Kidney tubule cell (primary cell): ENCODE measurements at regions not wholly inside any gene's neighbourhood (a gene's known extent, or its start where the extent isn't known, plus 50 kb on each side); places are given as distances from the start of the nearest gene placed in this dataset.

Source experiments
- DNase-seq: peaks from one replicate; pipeline ENCODE4 v3.0.0-alpha.2; 2018; ENCODE audit warnings: low spot score

DNA sequence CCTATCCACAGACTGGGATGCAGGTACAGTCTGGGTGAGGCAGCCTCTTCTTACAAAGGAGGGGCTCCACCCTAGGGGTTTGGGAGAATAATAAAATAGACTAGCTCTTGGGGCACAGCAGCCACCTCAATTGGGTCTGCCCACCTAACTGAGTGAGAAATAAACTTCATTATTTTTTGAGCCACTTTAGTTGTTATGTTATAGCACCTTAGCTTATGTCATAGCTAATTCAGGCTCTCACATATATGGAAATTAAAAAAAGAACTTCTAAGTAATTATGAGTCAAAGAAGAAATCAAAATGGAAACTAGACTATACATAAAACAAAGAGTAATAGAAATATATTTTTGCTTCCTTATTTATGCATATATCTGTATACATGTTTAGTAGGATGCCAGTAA, 318.5 kb upstream of the B3GALT2 start:
- no peak for DNase-seq

DNA sequence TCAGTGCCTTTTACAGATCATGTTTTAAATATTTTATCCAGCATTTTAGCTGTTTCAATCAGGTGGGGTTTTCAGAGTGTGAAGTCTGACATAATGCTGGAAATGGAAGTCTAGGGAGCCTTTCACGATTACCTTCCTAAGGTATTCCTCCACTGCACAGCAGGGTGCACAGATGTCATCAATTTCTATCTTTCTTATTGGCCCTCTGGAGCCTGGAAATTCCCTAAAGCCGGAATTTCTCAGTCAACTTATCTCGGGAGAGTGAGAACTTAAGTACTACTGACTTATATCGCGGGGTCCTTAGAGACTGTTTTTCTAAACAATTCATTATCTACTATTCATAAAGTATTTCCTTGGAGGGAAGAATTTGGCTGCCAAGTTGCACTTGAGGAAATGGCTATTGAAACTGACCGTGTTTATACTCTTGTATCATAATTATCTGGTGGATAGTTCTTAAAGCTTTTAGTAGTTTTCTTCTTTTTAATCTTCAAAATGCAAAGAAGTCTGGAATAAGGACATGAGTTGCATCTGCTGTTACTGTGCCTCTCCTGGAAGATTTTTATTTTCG, 311.8 kb upstream of the B3GALT2 start:
- DNase-seq, result no peak

DNA sequence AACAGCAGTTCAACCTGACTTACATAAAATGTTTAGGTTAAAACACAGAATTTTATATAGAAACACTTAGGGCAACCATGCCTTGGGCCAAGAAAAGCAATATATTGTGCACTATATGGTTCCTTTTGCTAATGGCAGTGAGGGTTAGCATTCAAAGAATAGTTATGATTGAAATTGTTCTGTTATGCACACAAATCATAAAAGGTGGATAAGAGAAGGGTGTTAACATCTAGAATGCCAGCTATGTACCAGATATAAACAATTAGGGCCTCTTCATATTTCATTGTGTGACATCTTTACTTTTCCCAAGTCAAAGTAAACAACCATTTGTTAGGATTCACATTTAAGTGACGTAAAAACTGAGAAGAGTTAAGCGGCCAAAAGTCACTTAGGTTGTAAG, 308.0 kb upstream of the B3GALT2 start:
- no peak for DNase-seq

DNA sequence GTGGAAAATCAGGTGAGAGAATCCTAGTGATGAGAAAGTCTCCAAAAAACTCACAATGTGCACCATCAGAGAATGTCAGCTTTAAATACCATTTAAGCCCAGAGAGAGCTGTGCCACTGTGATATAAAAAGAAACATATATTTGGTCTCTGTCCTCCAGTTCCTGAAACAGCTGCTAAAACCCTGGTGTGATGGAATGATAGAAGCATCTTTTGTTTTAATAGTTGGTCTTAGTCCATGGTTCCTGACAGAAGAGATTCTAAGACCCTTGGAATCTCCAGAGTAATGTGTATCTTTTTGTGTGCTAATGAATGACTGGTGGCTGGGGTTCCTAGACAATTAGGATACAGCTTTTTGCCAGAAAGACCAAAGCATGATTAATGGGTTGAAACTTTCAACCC, 302.8 kb upstream of the B3GALT2 start:
- DNase-seq, result no peak

DNA sequence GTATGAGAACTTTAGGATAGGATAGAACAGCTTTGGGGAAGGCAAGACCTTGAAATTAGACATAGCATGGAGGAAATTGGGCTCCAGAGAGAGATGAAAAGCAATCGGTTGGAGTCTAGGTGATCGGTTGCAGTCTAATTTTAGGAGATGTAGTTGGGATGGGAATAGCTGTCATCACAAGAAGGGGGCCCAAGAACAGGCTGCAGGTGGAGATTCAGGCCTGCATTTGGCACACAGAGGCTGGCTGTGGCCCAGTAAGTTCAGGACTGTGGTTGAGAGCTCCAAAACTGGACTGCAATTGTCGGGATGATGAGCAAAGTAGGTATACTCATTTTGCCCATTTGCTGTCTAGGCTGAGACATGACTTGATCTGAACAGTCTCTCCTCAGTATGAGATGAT, 301.3 kb upstream of the B3GALT2 start:
- DNase-seq, result no peak

DNA sequence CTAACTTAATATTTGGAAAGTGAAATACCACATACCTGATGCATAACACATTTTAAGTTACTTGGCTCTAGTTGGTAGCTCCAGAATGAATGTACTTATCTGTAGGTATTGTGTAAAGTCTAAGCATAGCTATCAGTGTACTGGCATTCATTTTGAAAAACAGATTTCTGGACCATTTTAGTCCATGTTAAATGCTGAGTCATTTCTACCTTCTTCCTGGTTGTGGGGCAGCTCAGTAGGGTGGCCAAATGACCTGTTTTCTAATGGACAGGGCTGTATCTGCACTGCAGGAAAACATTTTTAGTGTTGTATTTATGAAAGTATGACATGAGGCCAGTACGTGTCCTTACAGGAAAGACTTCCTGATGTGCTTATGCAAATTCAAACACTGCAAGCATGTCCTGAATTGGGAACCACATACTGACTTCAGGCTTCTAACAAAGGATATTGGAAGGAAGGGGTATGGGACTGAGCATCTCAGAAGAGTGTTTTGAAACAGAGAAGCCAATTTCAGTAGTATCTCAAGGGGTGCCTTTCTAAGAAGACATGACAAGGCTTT, 300.3 kb upstream of the B3GALT2 start:
- DNase-seq, result peak; percentile 2

DNA sequence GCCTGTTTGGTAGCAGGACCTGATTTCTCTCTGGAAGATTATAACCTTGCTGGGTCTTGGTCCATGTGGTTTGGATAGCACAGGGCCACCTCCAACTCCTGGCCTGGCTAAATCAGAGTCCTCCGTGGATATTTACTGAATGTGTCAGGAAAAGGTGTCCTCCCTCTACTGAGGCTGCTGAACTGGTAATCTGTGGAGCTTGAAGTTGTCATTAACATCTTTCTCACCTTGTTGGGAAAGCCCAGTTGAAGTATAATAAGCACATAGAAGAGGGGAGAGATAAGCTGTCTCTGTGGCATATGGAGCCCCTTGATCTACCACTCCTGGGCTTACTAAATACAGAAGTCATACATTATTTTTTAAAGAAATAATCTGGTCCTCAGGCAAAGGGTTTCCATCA, 294.3 kb upstream of the B3GALT2 start:
- no peak for DNase-seq

DNA sequence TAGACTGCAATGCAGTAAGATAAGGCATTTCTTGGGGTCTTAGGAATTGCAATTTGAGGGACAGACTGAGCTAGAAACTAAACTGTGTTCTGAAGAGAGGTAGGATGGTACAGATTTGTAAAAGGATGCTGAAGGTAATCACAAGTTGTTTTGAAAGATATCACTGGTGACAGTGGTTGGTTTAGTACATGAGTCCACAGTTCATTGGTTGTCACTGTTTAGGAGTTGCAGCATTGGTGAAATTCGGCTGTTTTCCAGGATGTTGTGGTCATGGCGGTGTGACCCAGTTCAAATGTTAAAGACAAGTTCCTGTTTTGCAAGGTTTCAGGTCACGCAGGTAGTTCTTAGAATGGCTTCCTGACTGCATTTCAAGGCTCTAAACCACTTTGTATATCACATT, 292.8 kb upstream of the B3GALT2 start:
- no peak for DNase-seq

DNA sequence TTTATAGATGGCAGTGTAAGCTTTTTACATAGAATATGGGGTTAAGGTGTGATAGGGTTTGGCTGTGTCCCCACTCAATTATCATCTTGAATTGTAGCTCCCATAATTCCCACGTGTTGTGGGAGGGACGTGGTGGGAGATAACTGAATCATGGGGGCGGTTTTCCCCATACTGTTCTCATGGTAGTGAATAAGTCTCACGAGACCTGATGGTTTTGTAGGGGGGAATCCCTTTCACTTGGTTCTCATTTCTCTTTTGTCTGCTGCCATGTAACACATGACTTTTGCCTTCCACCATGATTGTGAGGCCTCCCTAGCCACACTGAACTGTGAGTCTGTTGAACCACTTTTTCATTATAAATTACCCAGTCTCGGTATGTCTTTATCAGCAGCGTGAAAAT, 290.3 kb upstream of the B3GALT2 start:
- DNase-seq, result no peak

DNA sequence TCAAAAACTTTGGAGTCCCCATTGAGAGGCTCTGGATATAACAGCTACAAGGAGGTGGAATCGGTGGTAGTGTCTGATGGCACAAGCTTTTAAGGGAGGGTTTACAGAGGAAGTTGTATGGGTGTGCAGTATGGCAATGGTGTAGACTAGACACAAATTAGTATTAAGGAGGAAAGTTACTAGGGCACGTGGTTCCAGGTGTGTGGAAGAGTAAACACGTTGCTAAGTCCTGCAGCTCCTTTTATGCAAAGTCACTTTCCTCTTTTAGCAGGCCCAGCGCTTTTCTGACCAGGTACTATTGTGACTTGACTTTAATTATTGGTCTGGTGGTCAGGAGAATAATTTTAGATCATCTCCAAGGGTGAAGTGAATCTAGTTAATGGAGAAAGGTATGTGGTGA, 287.5 kb upstream of the B3GALT2 start:
- DNase-seq, result no peak

DNA sequence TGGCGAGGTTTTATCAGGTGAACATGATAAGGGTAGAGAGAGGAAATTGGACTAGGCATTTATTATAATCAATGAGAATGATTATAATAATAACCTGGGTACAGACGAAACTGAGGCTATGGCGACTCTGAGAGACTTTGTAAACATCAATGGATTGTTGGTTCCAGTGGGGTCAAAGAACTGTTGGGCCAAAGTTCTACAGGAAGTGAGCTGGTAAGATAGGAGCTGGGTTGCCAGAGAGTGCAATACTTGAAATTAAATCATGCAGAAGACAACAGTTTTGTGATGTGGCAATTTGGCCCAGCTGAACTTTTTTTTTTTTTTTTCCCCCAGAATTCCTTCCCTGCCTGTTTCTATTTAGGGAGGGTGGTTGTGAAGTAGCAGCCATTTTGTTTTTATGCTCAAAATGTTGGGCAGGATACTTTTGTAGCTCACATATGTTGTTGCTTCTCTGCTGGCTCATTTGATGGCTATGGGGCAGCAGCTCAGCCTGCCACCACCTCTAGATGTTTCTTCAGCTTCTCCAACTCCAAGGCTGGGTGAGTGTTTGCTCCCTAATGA, 286.5 kb upstream of the B3GALT2 start:
- DNase-seq, result no peak

DNA sequence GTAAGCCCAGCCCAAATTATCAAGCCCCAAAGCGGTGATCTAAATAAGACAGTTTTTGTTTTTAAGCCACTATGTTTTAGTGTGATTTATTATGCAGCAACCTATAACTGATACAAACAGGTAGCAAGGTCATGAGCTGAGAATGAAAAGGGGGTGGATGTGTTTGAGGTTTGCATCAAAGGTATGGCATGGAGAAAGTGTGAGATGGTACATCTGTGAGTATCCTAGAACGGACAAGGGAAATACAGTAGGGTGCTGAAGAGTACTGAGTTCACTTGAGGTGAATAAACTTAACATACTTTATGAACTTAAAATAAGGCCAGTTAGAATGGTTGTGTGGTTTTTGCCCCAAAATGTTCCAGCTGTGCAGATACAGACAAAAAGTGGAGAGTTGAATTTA, 286.0 kb upstream of the B3GALT2 start:
- DNase-seq, result no peak

DNA sequence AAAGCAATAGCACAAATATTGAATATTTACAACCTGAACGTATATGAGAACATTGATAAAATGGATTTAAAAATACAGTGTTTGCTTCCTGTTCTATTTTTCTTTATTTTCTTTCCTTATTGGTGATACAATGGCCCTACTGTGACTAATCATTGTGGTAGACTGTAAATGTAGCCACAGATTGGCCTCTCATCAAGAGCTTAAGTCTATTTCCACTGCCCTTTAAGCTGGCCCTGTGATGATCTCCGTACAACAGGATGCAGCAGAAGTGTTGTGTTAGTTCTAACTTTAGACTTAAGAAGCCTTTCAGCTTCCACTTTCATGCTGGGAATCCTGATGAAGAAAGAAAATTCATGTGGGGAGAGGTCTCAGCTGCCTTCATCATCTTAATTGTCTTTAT, 285.6 kb upstream of the B3GALT2 start:
- peak; percentile 25 for DNase-seq

DNA sequence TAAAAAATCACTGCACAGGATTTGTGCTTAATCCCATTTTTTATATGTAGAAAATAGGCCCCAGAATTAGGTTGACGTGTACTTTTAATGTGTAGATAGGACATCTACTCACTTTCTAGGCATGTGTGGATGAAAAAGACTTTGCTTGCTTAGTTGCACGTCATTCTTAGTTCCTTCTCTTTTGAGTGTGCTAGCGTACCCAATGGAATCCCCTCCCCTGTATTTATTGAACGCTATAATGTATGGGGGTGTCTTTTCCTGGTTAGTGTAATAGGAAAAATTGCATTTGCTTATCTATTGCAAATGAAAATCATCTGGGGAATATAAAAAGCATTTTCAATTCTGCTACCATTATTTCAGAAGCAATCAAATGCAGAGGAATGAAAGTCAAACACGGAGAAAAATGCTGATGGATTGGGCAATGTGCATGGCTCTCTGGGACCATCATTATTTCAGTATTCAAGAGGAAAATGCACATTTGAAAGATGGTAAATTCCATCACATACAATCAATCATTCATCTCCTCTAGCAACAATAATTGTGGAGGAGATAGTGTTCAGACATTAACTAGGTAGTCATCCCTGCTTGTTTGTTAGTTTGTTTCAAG, 277.0 kb upstream of the B3GALT2 start:
- no peak for DNase-seq

DNA sequence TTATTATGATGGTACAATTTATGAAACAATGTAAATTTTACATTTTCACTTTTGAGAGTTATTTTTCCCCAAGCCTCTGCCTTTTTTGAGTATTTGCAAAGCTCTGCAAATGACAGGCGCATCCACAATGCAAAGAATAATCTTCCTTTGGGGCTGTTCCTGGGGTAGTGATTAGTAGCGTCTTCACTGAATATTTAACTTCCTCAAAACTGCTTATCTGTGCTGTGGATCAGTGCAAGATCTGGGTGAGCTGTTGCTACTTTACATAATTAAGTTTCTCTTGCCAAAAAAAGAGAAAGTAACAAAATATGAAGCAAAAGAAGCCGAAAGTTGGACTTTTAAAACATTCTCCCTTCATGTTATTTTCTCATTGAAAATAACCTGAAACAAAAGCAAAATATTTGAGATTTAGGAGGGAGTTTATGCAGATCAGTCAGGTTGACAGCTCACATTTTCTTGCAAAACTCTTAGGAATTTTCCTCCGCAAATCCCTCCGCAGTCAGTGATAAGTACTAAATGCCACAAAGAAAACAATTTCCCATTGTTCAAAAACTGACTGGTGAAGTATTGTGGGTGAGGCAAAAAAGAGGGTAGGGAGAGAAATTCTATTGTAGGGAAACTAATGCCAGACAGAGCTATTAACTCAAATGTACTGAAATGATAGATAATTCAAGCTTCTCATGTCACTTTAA, 276.4 kb upstream of the B3GALT2 start:
- no peak for DNase-seq

DNA sequence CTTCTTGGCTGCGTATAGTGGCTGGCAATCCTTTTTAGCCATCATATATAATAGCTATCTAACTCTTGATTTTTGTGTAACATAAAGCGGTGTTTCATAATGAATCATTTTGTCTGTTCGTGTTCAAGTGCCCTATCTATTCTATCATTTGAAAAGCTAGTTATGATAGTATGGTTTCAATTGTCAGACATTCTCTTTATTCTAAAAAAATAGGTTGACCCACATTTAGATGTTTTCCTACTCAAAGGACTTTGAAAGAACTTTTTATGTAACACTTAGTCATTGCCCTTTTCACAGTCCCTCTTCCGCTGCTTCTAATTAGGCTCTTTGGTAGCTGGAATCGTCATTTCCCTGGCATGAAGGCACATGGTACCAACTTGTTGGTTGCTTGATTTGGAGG, 272.2 kb upstream of the B3GALT2 start:
- DNase-seq, result no peak

DNA sequence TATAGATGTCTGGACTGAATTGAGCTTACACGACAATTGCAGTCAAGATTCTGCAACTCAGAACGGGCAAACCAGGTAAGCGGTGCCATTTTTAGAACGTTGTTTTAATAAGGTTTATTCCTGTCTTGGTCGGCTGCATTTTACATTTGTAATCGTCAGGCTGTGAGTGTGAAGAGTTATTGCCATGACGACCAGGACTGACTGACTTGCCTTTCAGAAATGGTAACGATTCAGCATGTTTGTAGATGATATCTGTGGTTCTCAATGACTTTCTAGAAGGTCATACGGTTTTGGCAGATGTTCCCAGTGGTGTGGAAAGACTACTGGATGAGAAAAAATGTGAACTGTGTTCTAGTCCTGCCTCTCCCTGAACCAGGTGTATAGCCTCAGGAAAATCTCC, 271.3 kb upstream of the B3GALT2 start:
- peak; percentile 59 for DNase-seq

DNA sequence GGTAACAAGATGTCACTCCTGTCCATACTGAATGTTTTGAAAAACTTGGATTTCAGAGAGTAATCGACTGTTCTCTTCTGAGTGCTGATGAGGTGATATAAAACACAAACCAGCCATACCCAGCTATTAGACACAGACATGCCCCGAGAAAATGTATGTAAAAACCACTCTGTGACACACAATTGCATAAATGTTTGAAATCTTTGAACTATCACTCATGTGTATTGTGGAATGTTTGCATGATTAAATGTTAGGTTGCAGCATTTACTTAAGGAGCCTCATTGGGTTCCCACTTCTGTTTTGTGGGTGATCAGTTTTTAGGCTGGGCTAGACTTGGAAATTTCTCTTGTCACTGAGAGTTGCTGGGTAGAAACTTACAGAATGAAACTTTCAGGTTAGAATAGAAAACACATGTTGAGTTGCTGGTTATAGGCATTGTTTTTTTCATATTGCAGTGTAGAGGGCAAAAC, 270.4 kb upstream of the B3GALT2 start:
- DNase-seq, result peak; percentile 2

DNA sequence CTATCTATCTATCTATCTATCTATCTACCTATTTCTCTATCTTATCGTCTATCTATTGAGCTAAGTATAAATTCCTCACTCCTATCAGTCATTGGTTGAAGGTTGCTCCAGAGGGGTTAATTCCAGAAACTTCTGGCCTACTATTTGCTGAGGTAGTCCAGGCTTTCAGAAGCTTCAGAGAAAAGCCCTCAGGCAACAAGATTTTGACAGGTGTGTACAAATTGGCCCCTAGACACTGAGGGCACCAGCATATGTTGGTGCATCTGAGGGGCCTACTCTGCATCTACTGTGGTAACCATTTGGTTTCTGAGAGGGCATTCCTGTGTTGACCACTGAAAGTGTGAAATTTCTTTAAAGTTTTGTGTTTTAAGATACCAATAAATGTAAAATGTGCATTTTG, 265.2 kb upstream of the B3GALT2 start:
- DNase-seq, result no peak

DNA sequence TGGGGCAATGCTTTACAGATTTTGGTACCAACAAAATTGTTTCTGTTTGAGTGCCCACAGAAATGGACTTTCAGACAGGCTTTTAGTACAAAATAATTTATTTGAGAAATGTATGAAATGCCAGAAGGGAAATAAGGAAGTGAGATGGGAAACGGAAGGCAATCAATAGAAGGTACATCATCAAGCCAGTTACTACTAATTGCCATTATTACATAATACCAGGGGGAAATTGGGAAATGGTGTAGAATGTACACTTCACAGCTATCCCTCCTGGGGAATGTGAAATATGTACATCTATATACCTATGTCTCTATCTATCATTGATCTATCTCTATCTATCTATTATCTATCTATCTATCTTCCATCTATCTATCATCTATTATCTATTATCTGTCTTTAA, 264.6 kb upstream of the B3GALT2 start:
- no peak for DNase-seq

DNA sequence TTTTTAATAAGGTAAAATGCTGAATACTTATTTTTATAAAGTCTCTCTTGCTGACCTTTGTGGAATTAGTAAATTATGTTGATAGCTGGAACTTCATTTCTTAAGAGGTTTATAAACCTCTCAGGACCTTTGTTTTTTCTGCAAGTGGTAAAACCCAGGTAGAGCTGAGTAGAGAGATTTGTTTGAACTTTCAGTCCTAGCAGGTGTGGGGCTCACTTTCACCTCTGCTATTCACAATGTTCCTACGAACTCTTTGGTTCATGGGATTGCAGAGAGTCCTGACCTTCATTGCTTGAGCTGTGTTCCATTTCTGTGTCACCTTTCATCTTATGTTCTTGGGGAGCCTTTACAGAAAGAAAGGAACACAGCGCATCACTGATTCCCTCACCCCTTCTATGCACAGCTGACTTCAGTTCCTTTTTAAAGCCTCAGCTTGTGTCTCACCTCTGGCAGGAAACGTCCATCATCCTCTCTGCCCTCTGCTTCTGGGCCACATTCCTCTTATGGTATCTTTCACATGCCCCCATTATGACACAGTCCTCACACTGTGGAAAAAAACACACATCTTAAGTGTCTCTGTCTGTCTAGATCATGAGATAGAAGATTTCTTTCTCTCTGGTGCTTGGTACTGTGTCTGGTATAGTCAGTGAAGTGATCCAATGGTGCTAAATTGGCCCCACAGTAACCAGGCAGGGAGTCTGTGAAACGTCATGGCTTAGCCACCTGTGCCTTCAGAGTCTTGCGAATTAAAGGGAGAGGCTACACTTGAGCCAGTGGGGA, 262.5 kb upstream of the B3GALT2 start:
- peak; percentile 22 for DNase-seq

DNA sequence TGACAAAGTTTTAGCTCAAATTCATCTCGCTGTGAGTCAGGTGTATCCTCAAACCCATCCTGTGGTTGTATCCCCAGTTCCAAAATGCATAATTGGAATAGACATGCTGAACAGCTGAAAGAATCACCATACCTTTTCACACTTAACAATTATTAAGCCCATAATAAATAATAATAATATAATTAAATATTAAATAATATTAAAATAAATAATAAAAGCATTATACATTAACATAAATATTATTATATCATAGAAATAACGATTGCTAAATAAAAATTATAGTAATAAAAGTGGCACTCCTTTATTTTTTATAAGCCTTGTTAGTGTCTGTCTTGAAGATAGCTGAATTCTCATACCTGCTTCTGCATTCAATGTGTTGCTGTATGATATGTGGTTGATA, 257.5 kb upstream of the B3GALT2 start:
- no peak for DNase-seq
